ENCODE measurements at regions not wholly inside any gene's neighbourhood (a gene's known extent, or its start where the extent isn't known, plus 50 kb on each side); places are given as distances from the start of the nearest gene placed in this dataset.

DNA sequence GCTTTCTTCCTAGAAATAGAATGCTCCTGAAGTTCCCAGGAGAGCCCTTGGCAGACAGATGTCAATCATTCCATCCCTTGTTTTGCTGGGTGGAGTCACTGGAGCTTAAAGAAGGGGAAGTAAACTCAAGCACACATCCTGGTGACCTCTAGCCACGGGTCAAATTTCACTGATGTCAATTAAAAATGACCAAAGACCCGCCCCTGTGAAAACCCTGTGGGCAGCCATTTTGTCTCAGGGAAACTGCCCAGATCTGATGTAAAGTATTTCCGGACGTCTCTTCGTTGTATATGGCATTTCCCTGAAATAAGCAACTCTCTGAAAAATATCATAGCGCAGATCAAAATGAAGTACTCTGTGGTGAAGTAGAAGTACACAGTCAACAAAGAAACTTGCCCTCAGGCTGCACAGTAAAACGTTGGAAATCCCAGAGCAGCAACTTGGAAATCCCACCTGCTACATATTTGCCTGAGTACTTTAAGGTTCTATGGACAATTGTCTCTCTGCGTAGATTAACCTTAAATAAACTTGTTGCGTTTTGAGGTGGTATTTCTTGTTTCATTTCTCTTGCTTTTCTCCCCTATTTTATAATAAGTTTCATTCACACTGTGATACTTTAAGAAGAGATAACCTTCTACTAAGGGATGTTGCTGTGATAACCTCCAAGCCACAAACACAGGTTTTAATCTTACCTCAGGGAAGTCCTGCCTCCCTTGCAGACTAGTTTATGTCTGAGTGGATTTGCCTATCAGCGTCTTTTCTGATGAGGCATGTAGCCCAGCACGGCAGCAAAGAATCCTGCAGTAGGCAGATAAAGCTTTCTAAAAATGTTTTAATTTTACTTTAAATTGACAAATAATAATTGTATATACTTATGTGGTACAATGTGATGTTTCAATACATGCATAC lies 60.9 kb upstream of the PIP5K1B start:
- Histone ChIP-seq H3K27ac (no peak overlapping the region), H3K36me3 (no peaks in the 10 kb centered on the region), H3K4me1 (replicated peaks) (no peaks in the 10 kb centered on the region), H3K4me3 (no peak overlapping the region), H3K27me3 (replicated peaks; ENCODE audit: insufficient read depth) (no peaks in the 10 kb centered on the region), H3K9me3 (no peaks in the 10 kb centered on the region)
- no peak for DNase-seq (ENCODE audit: low spot score)
- no peak for TF ChIP-seq POLR2A (IDR thresholded peaks at IDR 0.05)
- WGBS = 47% methylated on average over 11 of the region's 11 CpGs
- intact Hi-C loops (cut with DNase I) = no loop called here

DNA sequence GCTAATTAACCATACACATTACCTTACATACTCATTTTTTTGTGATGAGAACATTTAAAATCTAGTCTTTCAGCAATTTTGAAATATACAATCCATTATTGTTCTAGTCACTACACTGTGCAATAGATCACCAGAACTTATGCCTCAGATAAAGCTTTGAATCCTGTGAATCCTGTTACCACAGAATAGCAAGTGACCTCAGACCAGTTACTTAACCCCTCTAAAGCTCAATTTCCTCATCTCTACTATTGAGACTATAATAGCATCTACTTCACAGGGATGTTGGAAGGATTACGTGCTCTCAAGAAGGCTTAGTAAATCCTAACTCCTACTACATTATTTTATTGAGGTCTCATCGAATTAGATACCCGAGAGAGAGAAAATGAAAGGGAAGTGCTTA lies 60.2 kb upstream of the PIP5K1B start:
- H3K27me3 ChIP-seq (replicated peaks; ENCODE audit: insufficient read depth) = no peaks in the 10 kb centered on the region
- no peak for TF ChIP-seq POLR2A (IDR thresholded peaks at IDR 0.05)
- TF ChIP-seq, protein P1, sequence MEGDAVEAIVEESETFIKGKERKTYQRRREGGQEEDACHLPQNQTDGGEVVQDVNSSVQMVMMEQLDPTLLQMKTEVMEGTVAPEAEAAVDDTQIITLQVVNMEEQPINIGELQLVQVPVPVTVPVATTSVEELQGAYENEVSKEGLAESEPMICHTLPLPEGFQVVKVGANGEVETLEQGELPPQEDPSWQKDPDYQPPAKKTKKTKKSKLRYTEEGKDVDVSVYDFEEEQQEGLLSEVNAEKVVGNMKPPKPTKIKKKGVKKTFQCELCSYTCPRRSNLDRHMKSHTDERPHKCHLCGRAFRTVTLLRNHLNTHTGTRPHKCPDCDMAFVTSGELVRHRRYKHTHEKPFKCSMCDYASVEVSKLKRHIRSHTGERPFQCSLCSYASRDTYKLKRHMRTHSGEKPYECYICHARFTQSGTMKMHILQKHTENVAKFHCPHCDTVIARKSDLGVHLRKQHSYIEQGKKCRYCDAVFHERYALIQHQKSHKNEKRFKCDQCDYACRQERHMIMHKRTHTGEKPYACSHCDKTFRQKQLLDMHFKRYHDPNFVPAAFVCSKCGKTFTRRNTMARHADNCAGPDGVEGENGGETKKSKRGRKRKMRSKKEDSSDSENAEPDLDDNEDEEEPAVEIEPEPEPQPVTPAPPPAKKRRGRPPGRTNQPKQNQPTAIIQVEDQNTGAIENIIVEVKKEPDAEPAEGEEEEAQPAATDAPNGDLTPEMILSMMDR (IDR thresholded peaks at IDR 0.05) = no peak
- no peak for TF ChIP-seq POLR2AphosphoS5 (IDR thresholded peaks at IDR 0.05)
- no peak overlapping the region for H3K4me3 ChIP-seq
- no peak overlapping the region for H3K27ac ChIP-seq
- H3K9me3 ChIP-seq = no peaks in the 10 kb centered on the region
- 94% methylated on average over 3 of the region's 3 CpGs for WGBS
- no peaks in the 10 kb centered on the region for H3K4me1 ChIP-seq (replicated peaks)
- DNase-seq (ENCODE audit: low spot score) = no peak
- no peaks in the 10 kb centered on the region for H3K36me3 ChIP-seq
- intact Hi-C loops (cut with DNase I) = no loop called here

DNA sequence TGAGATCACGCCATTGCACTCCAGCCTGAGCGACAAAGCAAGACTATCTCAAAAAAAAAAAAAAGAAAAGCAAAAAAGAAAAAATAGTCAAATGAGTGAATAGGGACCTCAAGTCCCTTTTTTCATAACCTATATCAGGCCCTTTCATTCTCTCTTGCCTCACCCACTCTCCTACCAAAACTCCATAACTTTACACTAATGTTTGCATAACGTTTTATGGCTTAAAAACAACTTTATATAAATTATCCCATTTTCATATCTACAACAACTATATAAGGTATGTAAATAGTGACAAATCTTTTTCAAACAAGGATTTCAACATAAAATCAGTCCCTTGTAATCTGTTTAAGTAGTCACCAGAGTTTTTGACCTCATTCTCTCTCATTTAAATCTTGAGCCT lies 56.9 kb upstream of the PIP5K1B start:
- H3K36me3 ChIP-seq = no peaks in the 10 kb centered on the region
- 92% methylated on average over 3 of the region's 3 CpGs for WGBS
- H3K9me3 ChIP-seq = no peaks in the 10 kb centered on the region
- no peak for TF ChIP-seq POLR2AphosphoS5 (IDR thresholded peaks at IDR 0.05)
- TF ChIP-seq POLR2A (IDR thresholded peaks at IDR 0.05) = no peak
- TF ChIP-seq, protein P1 (IDR thresholded peaks at IDR 0.05) = no peak
- intact Hi-C loops (cut with DNase I) = no loop called here
- no peak overlapping the region for H3K4me3 ChIP-seq
- no peak for DNase-seq (ENCODE audit: low spot score)
- no peak overlapping the region for H3K27ac ChIP-seq
- H3K27me3 ChIP-seq (replicated peaks; ENCODE audit: insufficient read depth) = no peaks in the 10 kb centered on the region
- no peaks in the 10 kb centered on the region for H3K4me1 ChIP-seq (replicated peaks)

DNA sequence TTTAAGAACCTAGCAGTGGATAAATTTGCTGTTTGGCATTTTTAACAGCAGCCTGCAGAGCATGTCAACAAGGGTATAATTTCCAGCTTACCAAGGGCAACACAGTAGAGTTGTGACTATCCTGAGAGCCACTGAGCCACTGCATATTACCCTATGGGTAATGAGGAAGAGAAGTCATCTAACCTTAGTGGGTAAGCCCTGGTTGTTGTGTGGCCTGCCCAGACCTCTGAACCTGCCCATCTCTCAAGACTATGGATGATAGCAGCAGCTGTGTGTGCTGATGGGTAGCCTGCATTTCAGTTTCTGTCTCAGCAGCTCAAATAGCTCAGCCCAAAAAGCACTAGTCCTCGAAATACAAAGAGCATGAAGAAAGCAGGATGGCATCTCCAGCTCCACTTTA lies 56.1 kb upstream of the PIP5K1B start:
- Histone ChIP-seq H3K4me3 (no peak overlapping the region), H3K27me3 (replicated peaks; ENCODE audit: insufficient read depth) (no peaks in the 10 kb centered on the region), H3K9me3 (no peaks in the 10 kb centered on the region), H3K27ac (no peak overlapping the region), H3K36me3 (no peaks in the 10 kb centered on the region), H3K4me1 (replicated peaks) (no peaks in the 10 kb centered on the region)
- WGBS = 91% methylated on average over 1 of the region's 1 CpG
- intact Hi-C loops (cut with DNase I) = no loop called here
- TF ChIP-seq POLR2A (IDR thresholded peaks at IDR 0.05) = no peak
- TF ChIP-seq, protein P1 (IDR thresholded peaks at IDR 0.05) = no peak
- no peak for TF ChIP-seq POLR2AphosphoS5 (IDR thresholded peaks at IDR 0.05)
- DNase-seq (ENCODE audit: low spot score) = no peak

DNA sequence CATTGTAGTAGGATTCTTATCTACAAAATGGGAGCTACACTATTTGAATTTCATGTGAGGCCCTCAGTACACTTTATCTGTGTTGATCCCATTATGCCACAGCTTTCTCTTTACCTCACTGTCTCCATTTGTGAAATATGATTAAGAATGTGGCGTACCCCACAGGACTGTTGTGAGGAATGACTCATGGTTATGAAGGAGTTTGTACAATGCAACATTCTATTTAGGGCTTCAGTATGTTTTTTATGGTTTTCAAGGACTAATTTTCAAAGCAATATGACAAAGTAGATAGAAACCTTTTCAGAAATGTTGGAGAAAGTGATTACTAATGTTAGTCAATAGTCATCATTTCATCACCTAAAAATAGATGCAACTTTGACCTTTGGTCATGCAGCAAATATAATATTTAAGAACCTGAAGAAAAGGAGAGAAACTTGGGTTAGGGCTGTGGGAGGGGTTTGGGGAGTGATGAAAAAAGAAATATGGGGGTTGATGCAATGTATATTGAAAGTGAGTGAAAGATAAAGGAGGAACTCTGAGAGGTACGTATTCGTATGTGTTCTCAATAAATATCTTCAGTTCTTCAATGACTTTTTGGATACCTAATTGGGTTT lies 53.7 kb upstream of the PIP5K1B start:
- no peaks in the 10 kb centered on the region for H3K36me3 ChIP-seq
- DNase-seq (ENCODE audit: low spot score) = no peak
- H3K9me3 ChIP-seq = no peaks in the 10 kb centered on the region
- no peak overlapping the region for H3K27ac ChIP-seq
- intact Hi-C loops (cut with DNase I) = no loop called here
- WGBS = 93% methylated on average over 3 of the region's 3 CpGs
- H3K4me1 ChIP-seq (replicated peaks) = no peaks in the 10 kb centered on the region
- TF ChIP-seq, protein P1 (IDR thresholded peaks at IDR 0.05) = no peak
- TF ChIP-seq POLR2A (IDR thresholded peaks at IDR 0.05) = no peak
- TF ChIP-seq POLR2AphosphoS5 (IDR thresholded peaks at IDR 0.05) = no peak
- H3K4me3 ChIP-seq = no peak overlapping the region
- peaks cover 2% of the 10 kb centered on the region for H3K27me3 ChIP-seq (replicated peaks; ENCODE audit: insufficient read depth)

Data from prostate gland (tissue), 2 donors.